Peyer's patch (tissue), 4 donors: ENCODE measurements at regions not wholly inside any gene's neighbourhood (a gene's known extent, or its start where the extent isn't known, plus 50 kb on each side); places are given as distances from the start of the nearest gene placed in this dataset.

Experiments
- DNase-seq, 3 donors: peaks; one replicate each; pipeline ENCODE4 v3.0.0-alpha.2; 2017 to 2019
- H3K27ac ChIP-seq, 4 donors: fragments of 200-600 bp; sonication (generic); one replicate each; pipeline ENCODE4 v1.5.1; 2016 to 2019
- H3K27me3 ChIP-seq, 2 donors: fragments of 200-600 bp; sonication (generic); one replicate each; pipeline ENCODE4 v1.5.1; 2019
- H3K36me3 ChIP-seq, 3 donors: fragments of 200-600 bp; sonication (generic); one replicate each; pipeline ENCODE4 v1.5.1; 2016 to 2019
- H3K4me1 ChIP-seq, 4 donors: fragments of 200-600 bp; sonication (generic); one replicate each; pipeline ENCODE4 v1.5.1; 2016 to 2019
- H3K4me3 ChIP-seq, 4 donors: fragments of 200-600 bp; sonication (generic); 1 replicate in 3 of 4; 2 replicates in 1 of 4; pipeline ENCODE4 v1.5.1; 2016 to 2019; ENCODE audit warnings: mild to moderate bottlenecking in 1 of 4
- H3K9me3 ChIP-seq, 4 donors: fragments of 200-600 bp; sonication (generic); one replicate each; pipeline ENCODE4 v1.5.1; 2016 to 2019; ENCODE audit warnings: mild to moderate bottlenecking in 1 of 4
- POLR2A ChIP-seq, 2 donors: fragments of 450-650 bp; IDR thresholded peaks; one replicate each; pipeline ENCODE4 v1.5.1; 2017; ENCODE audit warnings: antibody characterized with exemption in 2 of 2, mild to moderate bottlenecking in 2 of 2, moderate library complexity in 2 of 2
- TF ChIP-seq, protein P1 (sequence below), 6 experiments: fragments of 450-650 bp in 4 of 6; fragments of 200-600 bp in 2 of 6; sonication (generic) in 1 of 6; IDR thresholded peaks; one replicate each; pipeline ENCODE4 v1.5.1; 2017 to 2019; ENCODE audit warnings: antibody characterized with exemption in 6 of 6, mild to moderate bottlenecking in 3 of 6, moderate library complexity in 1 of 6

DNA sequence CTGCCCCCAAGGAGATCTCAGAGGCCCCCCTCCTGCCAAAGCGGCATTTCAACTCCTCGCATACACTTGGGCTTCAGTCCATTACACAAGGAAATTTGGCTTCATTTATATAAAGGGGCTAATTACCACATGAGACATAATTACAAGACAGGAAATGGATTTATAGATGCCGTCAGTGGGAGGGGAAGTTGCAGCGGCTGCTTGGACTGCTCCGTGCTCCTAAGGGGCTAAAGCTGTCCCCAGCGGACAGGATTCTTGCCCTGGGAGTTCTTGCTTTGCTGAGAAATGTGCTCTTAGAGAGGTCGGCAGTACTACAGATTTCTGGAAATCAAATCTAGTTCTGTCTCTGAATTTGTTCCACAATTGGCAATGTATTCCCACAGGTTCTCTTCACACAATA, 57.2 kb upstream of the NLK start:
- no peak overlapping the region for H3K4me3 ChIP-seq
- TF ChIP-seq, protein P1, sequence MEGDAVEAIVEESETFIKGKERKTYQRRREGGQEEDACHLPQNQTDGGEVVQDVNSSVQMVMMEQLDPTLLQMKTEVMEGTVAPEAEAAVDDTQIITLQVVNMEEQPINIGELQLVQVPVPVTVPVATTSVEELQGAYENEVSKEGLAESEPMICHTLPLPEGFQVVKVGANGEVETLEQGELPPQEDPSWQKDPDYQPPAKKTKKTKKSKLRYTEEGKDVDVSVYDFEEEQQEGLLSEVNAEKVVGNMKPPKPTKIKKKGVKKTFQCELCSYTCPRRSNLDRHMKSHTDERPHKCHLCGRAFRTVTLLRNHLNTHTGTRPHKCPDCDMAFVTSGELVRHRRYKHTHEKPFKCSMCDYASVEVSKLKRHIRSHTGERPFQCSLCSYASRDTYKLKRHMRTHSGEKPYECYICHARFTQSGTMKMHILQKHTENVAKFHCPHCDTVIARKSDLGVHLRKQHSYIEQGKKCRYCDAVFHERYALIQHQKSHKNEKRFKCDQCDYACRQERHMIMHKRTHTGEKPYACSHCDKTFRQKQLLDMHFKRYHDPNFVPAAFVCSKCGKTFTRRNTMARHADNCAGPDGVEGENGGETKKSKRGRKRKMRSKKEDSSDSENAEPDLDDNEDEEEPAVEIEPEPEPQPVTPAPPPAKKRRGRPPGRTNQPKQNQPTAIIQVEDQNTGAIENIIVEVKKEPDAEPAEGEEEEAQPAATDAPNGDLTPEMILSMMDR (IDR thresholded peaks at IDR 0.05), result no peak
- TF ChIP-seq POLR2A (IDR thresholded peaks at IDR 0.05), result no peak
- H3K4me1 ChIP-seq, result peaks cover 0 to 4% (median 0%) of the 10 kb centered on the region in 4 donors
- H3K27me3 ChIP-seq, result no peaks in the 10 kb centered on the region
- peak overlapping the region in 1 of 4 donors; percentile 2 for H3K27ac ChIP-seq
- DNase-seq, result no peak
- H3K36me3 ChIP-seq, result no peaks in the 10 kb centered on the region
- H3K9me3 ChIP-seq, result no peaks in the 10 kb centered on the region

- DNase-seq, result no peak
Observed at GRCh38 chr17:27985736-27986399, 56.6 kb upstream of the NLK start.

GRCh38 chr17:27986805-27987684, 55.4 kb upstream of the NLK start:
- H3K9me3 ChIP-seq, result no peaks in the 10 kb centered on the region
- peaks cover 0 to 4% (median 0%) of the 10 kb centered on the region in 4 donors for H3K4me1 ChIP-seq
- no peak for TF ChIP-seq POLR2A (IDR thresholded peaks at IDR 0.05)
- TF ChIP-seq, protein P1 (IDR thresholded peaks at IDR 0.05), result no peak
- DNase-seq, result no peak
- no peaks in the 10 kb centered on the region for H3K27me3 ChIP-seq
- H3K27ac ChIP-seq, result no peak overlapping the region
- no peaks in the 10 kb centered on the region for H3K36me3 ChIP-seq
- no peak overlapping the region for H3K4me3 ChIP-seq

More at GRCh38 chr17:27985736-27986399, 56.6 kb upstream of the NLK start:
- no peaks in the 10 kb centered on the region for H3K9me3 ChIP-seq
- H3K27me3 ChIP-seq, result no peaks in the 10 kb centered on the region
- H3K27ac ChIP-seq, result no peak overlapping the region
- no peak overlapping the region for H3K4me3 ChIP-seq
- TF ChIP-seq, protein P1 (IDR thresholded peaks at IDR 0.05), result no peak
- no peak for TF ChIP-seq POLR2A (IDR thresholded peaks at IDR 0.05)
- peaks cover 0 to 4% (median 0%) of the 10 kb centered on the region in 4 donors for H3K4me1 ChIP-seq
- H3K36me3 ChIP-seq, result no peaks in the 10 kb centered on the region

DNA sequence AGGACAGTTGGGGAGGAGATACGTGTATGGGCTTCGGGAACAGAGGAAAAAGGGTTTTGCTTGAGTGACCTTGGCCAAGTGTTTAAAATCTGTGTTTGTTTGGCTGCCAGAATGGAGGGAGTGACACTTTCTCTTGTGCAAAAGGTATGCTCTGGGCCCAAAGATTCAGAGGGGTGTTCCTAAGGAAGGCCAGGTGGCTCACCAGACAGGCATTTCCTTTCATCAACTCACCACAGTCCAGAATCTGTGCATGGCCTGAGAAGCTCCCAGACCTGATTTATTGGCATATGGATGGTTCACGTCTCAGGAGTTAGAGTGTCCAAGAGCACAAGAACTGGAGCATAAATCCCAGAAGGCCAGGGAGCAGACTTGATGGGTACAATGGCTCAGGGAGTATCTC, 53.4 kb upstream of the NLK start:
- no peak for TF ChIP-seq POLR2A (IDR thresholded peaks at IDR 0.05)
- TF ChIP-seq, protein P1 (IDR thresholded peaks at IDR 0.05), result no peak
- H3K27ac ChIP-seq, result no peak overlapping the region
- DNase-seq, result no peak
- no peaks in the 10 kb centered on the region for H3K9me3 ChIP-seq
- H3K27me3 ChIP-seq, result no peaks in the 10 kb centered on the region
- H3K4me3 ChIP-seq, result no peak overlapping the region
- H3K4me1 ChIP-seq, result peaks cover 0 to 4% (median 0%) of the 10 kb centered on the region in 4 donors
- H3K36me3 ChIP-seq, result no peaks in the 10 kb centered on the region

DNA sequence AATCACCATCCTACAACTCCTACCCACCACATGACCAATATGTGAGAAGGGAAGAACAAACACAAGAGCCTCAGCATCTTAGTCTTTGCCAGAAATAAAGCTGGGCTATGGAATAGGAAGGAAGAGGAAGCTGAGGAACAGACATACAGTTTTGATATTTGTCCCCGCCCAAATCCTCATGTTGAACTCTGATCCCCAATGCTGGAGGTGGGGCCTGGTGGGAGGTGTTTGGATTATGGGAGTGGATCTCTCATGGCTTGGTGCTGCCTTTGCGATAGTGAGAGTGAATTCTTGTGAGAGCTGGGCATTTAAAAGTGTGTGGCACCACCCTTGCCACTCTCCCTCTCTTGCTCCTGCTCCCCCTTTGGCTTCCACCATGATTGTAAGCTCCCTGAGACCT, 52.4 kb upstream of the NLK start:
- H3K4me3 ChIP-seq, result no peak overlapping the region
- H3K4me1 ChIP-seq, result peaks cover 0 to 4% (median 0%) of the 10 kb centered on the region in 4 donors
- TF ChIP-seq, protein P1 (IDR thresholded peaks at IDR 0.05), result no peak
- no peak for TF ChIP-seq POLR2A (IDR thresholded peaks at IDR 0.05)
- H3K27ac ChIP-seq, result no peak overlapping the region
- H3K27me3 ChIP-seq, result no peaks in the 10 kb centered on the region
- no peaks in the 10 kb centered on the region for H3K36me3 ChIP-seq
- no peak for DNase-seq
- H3K9me3 ChIP-seq, result no peaks in the 10 kb centered on the region
